IPS-15b (cell line): ENCODE measurements at regions not wholly inside any gene's neighbourhood (a gene's known extent, or its start where the extent isn't known, plus 50 kb on each side); places are given as distances from the start of the nearest gene placed in this dataset.

ENCODE experiments used
- H3K27me3 ChIP-seq: one replicate; pipeline ENCODE4 v1.6.1; 2013; ENCODE audit warnings: low read length; ENCODE audit not compliant: control insufficient read depth, insufficient read depth
- H3K36me3 ChIP-seq: one replicate; pipeline ENCODE4 v1.6.1; 2013; ENCODE audit warnings: low read length; ENCODE audit not compliant: control insufficient read depth, insufficient read depth
- H3K4me1 ChIP-seq: one replicate; pipeline ENCODE4 v1.6.1; 2013; ENCODE audit warnings: mild to moderate bottlenecking, low read length; ENCODE audit not compliant: control insufficient read depth, insufficient read depth
- H3K4me3 ChIP-seq: one replicate; pipeline ENCODE4 v1.5.1; 2013; ENCODE audit warnings: low read depth, low read length
- H3K9ac ChIP-seq: one replicate; pipeline ENCODE4 v1.6.1; 2013; ENCODE audit warnings: low read depth, mild to moderate bottlenecking, low read length
- H3K9me3 ChIP-seq: one replicate; pipeline ENCODE4 v1.6.1; 2013; ENCODE audit warnings: mild to moderate bottlenecking, low read length; ENCODE audit not compliant: control insufficient read depth, insufficient read depth

- Histone ChIP-seq H3K9me3 (no peaks in the 10 kb centered on the region), H3K4me1 (no peaks in the 10 kb centered on the region), H3K4me3 (no peak overlapping the region), H3K9ac (no peak overlapping the region), H3K36me3 (no peaks in the 10 kb centered on the region), H3K27me3 (no peaks in the 10 kb centered on the region)
These were observed 377.2 kb upstream of the KLHL29 start for GRCh38 chr2:23007631-23008235.

- Histone ChIP-seq H3K9ac (no peak overlapping the region), H3K36me3 (no peaks in the 10 kb centered on the region), H3K4me1 (no peaks in the 10 kb centered on the region), H3K9me3 (no peaks in the 10 kb centered on the region), H3K4me3 (no peak overlapping the region), H3K27me3 (no peaks in the 10 kb centered on the region)
These were observed 376.5 kb upstream of the KLHL29 start for GRCh38 chr2:23008440-23008839.

- no peaks in the 10 kb centered on the region for H3K27me3 ChIP-seq
- H3K36me3 ChIP-seq: no peaks in the 10 kb centered on the region
- H3K4me3 ChIP-seq: no peak overlapping the region
- H3K4me1 ChIP-seq: no peaks in the 10 kb centered on the region
- H3K9me3 ChIP-seq: no peaks in the 10 kb centered on the region
- no peak overlapping the region for H3K9ac ChIP-seq
These were observed 376.0 kb upstream of the KLHL29 start for GRCh38 chr2:23008951-23009350.

- H3K9ac ChIP-seq: no peak overlapping the region
- no peak overlapping the region for H3K4me3 ChIP-seq
- no peaks in the 10 kb centered on the region for H3K36me3 ChIP-seq
- H3K27me3 ChIP-seq: no peaks in the 10 kb centered on the region
- H3K9me3 ChIP-seq: no peaks in the 10 kb centered on the region
- no peaks in the 10 kb centered on the region for H3K4me1 ChIP-seq
These were observed 375.3 kb upstream of the KLHL29 start for GRCh38 chr2:23009545-23010149.

GRCh38 chr2:23012499-23012898, 372.5 kb upstream of the KLHL29 start:
- no peak overlapping the region for H3K9ac ChIP-seq
- no peaks in the 10 kb centered on the region for H3K27me3 ChIP-seq
- no peaks in the 10 kb centered on the region for H3K9me3 ChIP-seq
- H3K4me1 ChIP-seq: no peaks in the 10 kb centered on the region
- H3K36me3 ChIP-seq: no peaks in the 10 kb centered on the region
- no peak overlapping the region for H3K4me3 ChIP-seq

- Histone ChIP-seq H3K36me3 (no peaks in the 10 kb centered on the region), H3K4me1 (peaks cover 6% of the 10 kb centered on the region), H3K9me3 (no peaks in the 10 kb centered on the region), H3K4me3 (no peak overlapping the region), H3K27me3 (no peaks in the 10 kb centered on the region), H3K9ac (no peak overlapping the region)
These were observed 369.3 kb upstream of the KLHL29 start for GRCh38 chr2:23015651-23016200.

GRCh38 chr2:23019476-23019875, 365.5 kb upstream of the KLHL29 start:
- Histone ChIP-seq H3K4me1 (peaks cover 6% of the 10 kb centered on the region), H3K9me3 (no peaks in the 10 kb centered on the region), H3K9ac (no peak overlapping the region), H3K36me3 (no peaks in the 10 kb centered on the region), H3K27me3 (no peaks in the 10 kb centered on the region), H3K4me3 (no peak overlapping the region)

GRCh38 chr2:23020659-23021058, 364.3 kb upstream of the KLHL29 start:
- Histone ChIP-seq H3K36me3 (no peaks in the 10 kb centered on the region), H3K9ac (no peak overlapping the region), H3K9me3 (no peaks in the 10 kb centered on the region), H3K4me3 (no peak overlapping the region), H3K27me3 (no peaks in the 10 kb centered on the region), H3K4me1 (peaks cover 6% of the 10 kb centered on the region)

GRCh38 chr2:23021311-23022120, 363.5 kb upstream of the KLHL29 start:
- no peak overlapping the region for H3K4me3 ChIP-seq
- H3K4me1 ChIP-seq: peaks cover 6% of the 10 kb centered on the region
- H3K27me3 ChIP-seq: no peaks in the 10 kb centered on the region
- no peaks in the 10 kb centered on the region for H3K36me3 ChIP-seq
- no peaks in the 10 kb centered on the region for H3K9me3 ChIP-seq
- no peak overlapping the region for H3K9ac ChIP-seq

GRCh38 chr2:23023722-23024121, 361.3 kb upstream of the KLHL29 start:
- H3K4me3 ChIP-seq: no peak overlapping the region
- no peaks in the 10 kb centered on the region for H3K9me3 ChIP-seq
- H3K4me1 ChIP-seq: peaks cover 6% of the 10 kb centered on the region
- no peak overlapping the region for H3K9ac ChIP-seq
- H3K27me3 ChIP-seq: no peaks in the 10 kb centered on the region
- no peaks in the 10 kb centered on the region for H3K36me3 ChIP-seq

- no peaks in the 10 kb centered on the region for H3K27me3 ChIP-seq
- no peaks in the 10 kb centered on the region for H3K36me3 ChIP-seq
- no peaks in the 10 kb centered on the region for H3K9me3 ChIP-seq
These were observed 358.3 kb upstream of the KLHL29 start for GRCh38 chr2:23026671-23027070.

GRCh38 chr2:23027396-23027795, 357.6 kb upstream of the KLHL29 start:
- no peak overlapping the region for H3K4me3 ChIP-seq
- no peaks in the 10 kb centered on the region for H3K36me3 ChIP-seq
- H3K9ac ChIP-seq: no peak overlapping the region
- H3K9me3 ChIP-seq: no peaks in the 10 kb centered on the region
- H3K27me3 ChIP-seq: no peaks in the 10 kb centered on the region
- H3K4me1 ChIP-seq: no peaks in the 10 kb centered on the region

More at GRCh38 chr2:23026671-23027070, 358.3 kb upstream of the KLHL29 start:
- Histone ChIP-seq H3K4me1 (no peaks in the 10 kb centered on the region), H3K4me3 (no peak overlapping the region), H3K9ac (no peak overlapping the region)
